Heart left ventricle (tissue), 16 donors: ENCODE measurements at regions not wholly inside any gene's neighbourhood (a gene's known extent, or its start where the extent isn't known, plus 50 kb on each side); places are given as distances from the start of the nearest gene placed in this dataset.

Source experiments
- ATAC-seq, 4 donors: fragments of 200-7000 bp; cut with Tn5 transposase; one replicate each; pipeline ENCODE4 v1.9.1; 2020 to 2022; ENCODE audit warnings: moderate library complexity in 4 of 4, mild to moderate bottlenecking in 3 of 4, moderate number of reproducible peaks in 1 of 4
- DNase-seq, 5 donors: peaks; one replicate each; pipeline ENCODE4 v3.0.0-alpha.2; 2020
- H3K27ac ChIP-seq, 12 donors: fragments of 200-600 bp; sonication (generic) in 4 of 12; one replicate each; pipeline versions ENCODE4 v1.5.0 to v1.8.0; 2016 to 2022; ENCODE audit warnings: mild to moderate bottlenecking in 2 of 12
- H3K27me3 ChIP-seq, 9 donors: fragments of 200-600 bp; sonication (generic) in 2 of 9; one replicate each; pipeline versions ENCODE4 v1.5.1 to v1.8.0; 2016 to 2022; ENCODE audit warnings: mild to moderate bottlenecking in 3 of 9
- H3K36me3 ChIP-seq, 9 donors: fragments of 200-600 bp; sonication (generic) in 2 of 9; one replicate each; pipeline versions ENCODE4 v1.5.0 to v1.8.0; 2018 to 2022; ENCODE audit warnings: mild to moderate bottlenecking in 2 of 9
- H3K4me1 ChIP-seq, 12 donors: fragments of 200-600 bp; sonication (generic) in 4 of 12; one replicate each; pipeline versions ENCODE4 v1.5.0 to v1.8.0; 2016 to 2022; ENCODE audit warnings: mild to moderate bottlenecking in 3 of 12
- H3K4me3 ChIP-seq, 12 donors: fragments of 200-600 bp; sonication (generic) in 4 of 12; one replicate each; pipeline versions ENCODE4 v1.5.0 to v1.8.0; 2017 to 2022; ENCODE audit warnings: mild to moderate bottlenecking in 9 of 12, moderate library complexity in 4 of 12
- H3K9me3 ChIP-seq, 12 donors: fragments of 200-600 bp; sonication (generic) in 4 of 12; one replicate each; pipeline versions ENCODE4 v1.5.0 to v1.8.0; 2016 to 2022; ENCODE audit warnings: mild to moderate bottlenecking in 1 of 12
- POLR2A ChIP-seq, 2 donors: fragments of 450-650 bp; IDR thresholded peaks; one replicate each; pipeline ENCODE4 v1.6.1; 2017; ENCODE audit warnings: antibody characterized with exemption in 2 of 2, mild to moderate bottlenecking in 2 of 2, moderate library complexity in 2 of 2
- WGBS, 4 donors: extraction: QIAGEN DNeasy Blood & Tissue Kit in 2 of 4; methylation state at CpG; one replicate each; pipeline versions ENCODE4 v1.1.5 to v1.1.7; 2013 to 2018; 5-methylcytosine and 5-hydroxymethylcytosine counted together
- intact Hi-C, 10 donors: fragments of 100-400 bp; cut with DNase I; formaldehyde crosslinking; loops; one replicate each; pipeline versions ENCODE4 v1.11.1 to v1.14.2; 2022
- TF ChIP-seq, protein P1 (sequence below), 12 donors: fragments of 200-600 bp; sonication (generic) in 4 of 12; IDR thresholded peaks; one replicate each; pipeline versions ENCODE4 v1.5.0 to v1.8.0; 2018 to 2022; ENCODE audit warnings: antibody characterized with exemption in 12 of 12, mild to moderate bottlenecking in 5 of 12
- donor health status: ischemic (EF 13 %, LVEDD 7.1; RV severe dilation, severe dysfunction).
- donor health status: healthy with polysubstance abuse.
- donor health status: DM: no; HTN: yes; CAD: no.
- donor health status: DM: no; HTN: no; CAD: no.
- donor health status: ischemic (EF 25% LVEDD 6.9; RV normal size, moderate dysfunction).
- donor health status: ischemic (EF 25% LVEDD 5.7; RV mildly dilated, moderate dysfunction).
- donor health status: healthy.
- donor health status: DM: yes; HTN: yes; CAD: no.
- donor health status: ischemic (EF 35%, LVEDD 5.7; RV mildly dilated, moderate dysfunction).
- donor health status: nonischemic (EF 11% LVEDD 7.7; RV severe dilation, severe dysfunction).
- donor health status: DM: yes; HTN: yes; CAD: no.
- donor health status: PGD.
- donor health status: ischemic (EF 29% LVEDD 5.4; RV normal size, mild dysfunction).
- donor health status: nonischemic (EF 23%, LVEDD 6.1; RV moderate dilation, normal function).

GRCh38 chr10:131492211-131492857 lies 180.8 kb upstream of the TCERG1L start:
- WGBS, 4 donors: 56 to 64% (median 58%) methylated on average over 9 of the region's 9 CpGs

GRCh38 chr10:131493432-131493831 lies 181.9 kb upstream of the TCERG1L start:
- Histone ChIP-seq H3K4me1 (no peaks in the 10 kb centered on the region), H3K27ac (no peak overlapping the region), H3K4me3 (no peak overlapping the region), H3K27me3 (no peaks in the 10 kb centered on the region), H3K9me3 (no peaks in the 10 kb centered on the region), H3K36me3 (no peaks in the 10 kb centered on the region)
- ATAC-seq (no peak), DNase-seq (no peak)
- TF ChIP-seq, protein P1, sequence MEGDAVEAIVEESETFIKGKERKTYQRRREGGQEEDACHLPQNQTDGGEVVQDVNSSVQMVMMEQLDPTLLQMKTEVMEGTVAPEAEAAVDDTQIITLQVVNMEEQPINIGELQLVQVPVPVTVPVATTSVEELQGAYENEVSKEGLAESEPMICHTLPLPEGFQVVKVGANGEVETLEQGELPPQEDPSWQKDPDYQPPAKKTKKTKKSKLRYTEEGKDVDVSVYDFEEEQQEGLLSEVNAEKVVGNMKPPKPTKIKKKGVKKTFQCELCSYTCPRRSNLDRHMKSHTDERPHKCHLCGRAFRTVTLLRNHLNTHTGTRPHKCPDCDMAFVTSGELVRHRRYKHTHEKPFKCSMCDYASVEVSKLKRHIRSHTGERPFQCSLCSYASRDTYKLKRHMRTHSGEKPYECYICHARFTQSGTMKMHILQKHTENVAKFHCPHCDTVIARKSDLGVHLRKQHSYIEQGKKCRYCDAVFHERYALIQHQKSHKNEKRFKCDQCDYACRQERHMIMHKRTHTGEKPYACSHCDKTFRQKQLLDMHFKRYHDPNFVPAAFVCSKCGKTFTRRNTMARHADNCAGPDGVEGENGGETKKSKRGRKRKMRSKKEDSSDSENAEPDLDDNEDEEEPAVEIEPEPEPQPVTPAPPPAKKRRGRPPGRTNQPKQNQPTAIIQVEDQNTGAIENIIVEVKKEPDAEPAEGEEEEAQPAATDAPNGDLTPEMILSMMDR (IDR thresholded peaks at IDR 0.05): no peak
- 69 to 77% (median 72%) methylated on average over 4 of the region's 4 CpGs for WGBS, 4 donors
- intact Hi-C loops: no loop called here

More at GRCh38 chr10:131492211-131492857, 180.8 kb upstream of the TCERG1L start:
- no peaks in the 10 kb centered on the region for H3K27me3 ChIP-seq
- no peak overlapping the region for H3K27ac ChIP-seq
- H3K4me1 ChIP-seq: no peaks in the 10 kb centered on the region
- no peak for TF ChIP-seq POLR2A (IDR thresholded peaks at IDR 0.05)
- TF ChIP-seq, protein P1 (IDR thresholded peaks at IDR 0.05): no peak
- no peaks in the 10 kb centered on the region for H3K36me3 ChIP-seq
- no peak overlapping the region for H3K4me3 ChIP-seq
- DNase-seq (no peak), ATAC-seq (no peak)
- no peaks in the 10 kb centered on the region for H3K9me3 ChIP-seq
- intact Hi-C loops: no loop called here

GRCh38 chr10:131494451-131494850 lies 182.9 kb upstream of the TCERG1L start:
- DNase-seq: no peak

GRCh38 chr10:131495224-131495623 lies 183.7 kb upstream of the TCERG1L start:
- Histone ChIP-seq H3K27me3 (no peaks in the 10 kb centered on the region), H3K4me1 (no peaks in the 10 kb centered on the region), H3K4me3 (no peak overlapping the region), H3K9me3 (no peaks in the 10 kb centered on the region), H3K36me3 (no peaks in the 10 kb centered on the region), H3K27ac (no peak overlapping the region)
- no peak for DNase-seq
- intact Hi-C loops: no loop called here
- WGBS, 4 donors: 47 to 78% (median 72%) methylated on average over 4 of the region's 4 CpGs
- TF ChIP-seq, protein P1 (IDR thresholded peaks at IDR 0.05): no peak
- TF ChIP-seq POLR2A (IDR thresholded peaks at IDR 0.05): no peak
- no peak for ATAC-seq

More at GRCh38 chr10:131494451-131494850, 182.9 kb upstream of the TCERG1L start:
- Histone ChIP-seq H3K4me1 (no peaks in the 10 kb centered on the region), H3K4me3 (no peak overlapping the region), H3K36me3 (no peaks in the 10 kb centered on the region), H3K27ac (no peak overlapping the region), H3K9me3 (no peaks in the 10 kb centered on the region), H3K27me3 (no peaks in the 10 kb centered on the region)
- TF ChIP-seq, protein P1 (IDR thresholded peaks at IDR 0.05): no peak
- no peak for TF ChIP-seq POLR2A (IDR thresholded peaks at IDR 0.05)
- ATAC-seq: no peak
- WGBS, 4 donors: 81 to 97% (median 86%) methylated on average over 5 of the region's 5 CpGs
- intact Hi-C loops: no loop called here
